ENCODE measurements at regions not wholly inside any gene's neighbourhood (a gene's known extent, or its start where the extent isn't known, plus 50 kb on each side); places are given as distances from the start of the nearest gene placed in this dataset.

DNA sequence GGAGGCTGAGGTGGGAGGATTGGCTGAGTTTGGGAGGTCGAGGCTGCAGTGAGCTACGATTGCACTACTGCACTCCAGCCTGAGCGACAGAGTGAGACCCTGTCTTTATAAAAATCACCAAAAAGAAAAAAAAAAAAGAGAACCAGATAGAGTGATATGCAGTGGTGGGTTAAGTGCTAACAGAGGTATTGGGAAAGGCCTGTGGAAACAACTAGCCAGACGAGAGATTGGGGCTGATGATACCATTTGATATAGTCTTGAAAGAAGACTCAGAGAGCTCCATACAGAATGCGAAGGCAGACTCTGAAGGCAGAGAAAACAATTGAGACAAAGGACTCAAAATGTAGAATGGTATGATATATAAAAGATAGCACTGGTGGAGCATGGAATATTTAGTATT lies 134.1 kb downstream of the CDC42EP3 start (continued):
- TF ChIP-seq, protein P1, sequence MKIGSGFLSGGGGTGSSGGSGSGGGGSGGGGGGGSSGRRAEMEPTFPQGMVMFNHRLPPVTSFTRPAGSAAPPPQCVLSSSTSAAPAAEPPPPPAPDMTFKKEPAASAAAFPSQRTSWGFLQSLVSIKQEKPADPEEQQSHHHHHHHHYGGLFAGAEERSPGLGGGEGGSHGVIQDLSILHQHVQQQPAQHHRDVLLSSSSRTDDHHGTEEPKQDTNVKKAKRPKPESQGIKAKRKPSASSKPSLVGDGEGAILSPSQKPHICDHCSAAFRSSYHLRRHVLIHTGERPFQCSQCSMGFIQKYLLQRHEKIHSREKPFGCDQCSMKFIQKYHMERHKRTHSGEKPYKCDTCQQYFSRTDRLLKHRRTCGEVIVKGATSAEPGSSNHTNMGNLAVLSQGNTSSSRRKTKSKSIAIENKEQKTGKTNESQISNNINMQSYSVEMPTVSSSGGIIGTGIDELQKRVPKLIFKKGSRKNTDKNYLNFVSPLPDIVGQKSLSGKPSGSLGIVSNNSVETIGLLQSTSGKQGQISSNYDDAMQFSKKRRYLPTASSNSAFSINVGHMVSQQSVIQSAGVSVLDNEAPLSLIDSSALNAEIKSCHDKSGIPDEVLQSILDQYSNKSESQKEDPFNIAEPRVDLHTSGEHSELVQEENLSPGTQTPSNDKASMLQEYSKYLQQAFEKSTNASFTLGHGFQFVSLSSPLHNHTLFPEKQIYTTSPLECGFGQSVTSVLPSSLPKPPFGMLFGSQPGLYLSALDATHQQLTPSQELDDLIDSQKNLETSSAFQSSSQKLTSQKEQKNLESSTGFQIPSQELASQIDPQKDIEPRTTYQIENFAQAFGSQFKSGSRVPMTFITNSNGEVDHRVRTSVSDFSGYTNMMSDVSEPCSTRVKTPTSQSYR (CRISPR knock-in tag; IDR thresholded peaks at IDR 0.05): no peak
- TF ChIP-seq ATF1 (CRISPR knock-in tag; IDR thresholded peaks at IDR 0.05) (no peak), GABPB1 (CRISPR knock-in tag; IDR thresholded peaks at IDR 0.05) (no peak), FOXP1 (CRISPR knock-in tag; IDR thresholded peaks at IDR 0.05; ENCODE audit: borderline replicate concordance) (no peak)
- TF ChIP-seq, protein P2, sequence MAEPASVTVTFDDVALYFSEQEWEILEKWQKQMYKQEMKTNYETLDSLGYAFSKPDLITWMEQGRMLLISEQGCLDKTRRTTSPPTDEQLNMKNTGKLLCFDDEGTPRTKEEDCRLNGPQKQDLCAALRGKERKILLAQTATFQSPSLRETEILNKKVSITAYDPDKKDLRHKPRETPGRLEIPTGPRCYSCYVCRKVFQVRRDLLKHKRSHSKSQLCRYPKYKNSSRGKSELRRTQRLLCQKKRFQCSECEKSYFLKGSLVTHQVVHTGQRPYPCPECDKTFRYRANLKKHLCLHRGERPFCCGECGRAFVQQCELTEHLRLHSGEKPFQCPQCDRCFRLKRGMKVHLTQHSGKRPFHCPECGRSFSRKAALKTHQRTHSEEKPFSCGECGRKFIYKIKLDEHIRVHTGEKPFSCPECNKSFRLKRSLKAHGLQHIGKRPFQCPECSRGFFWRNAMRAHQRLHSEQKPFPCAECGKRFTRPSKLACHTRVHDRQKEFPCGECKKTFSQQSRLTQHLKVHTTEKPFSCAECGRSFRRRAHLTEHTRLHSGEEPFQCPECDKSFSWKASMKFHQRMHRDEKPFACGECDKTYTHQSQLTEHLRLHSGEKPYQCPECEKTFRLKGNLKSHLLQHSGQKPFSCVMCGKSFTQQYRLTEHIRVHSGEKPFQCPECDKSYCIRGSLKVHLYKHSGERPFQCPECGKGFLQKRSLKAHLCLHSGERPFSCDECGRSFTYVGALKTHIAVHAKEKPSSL (CRISPR knock-in tag; conservative IDR thresholded peaks at IDR 0.05): no peak
- TF ChIP-seq, protein P3, sequence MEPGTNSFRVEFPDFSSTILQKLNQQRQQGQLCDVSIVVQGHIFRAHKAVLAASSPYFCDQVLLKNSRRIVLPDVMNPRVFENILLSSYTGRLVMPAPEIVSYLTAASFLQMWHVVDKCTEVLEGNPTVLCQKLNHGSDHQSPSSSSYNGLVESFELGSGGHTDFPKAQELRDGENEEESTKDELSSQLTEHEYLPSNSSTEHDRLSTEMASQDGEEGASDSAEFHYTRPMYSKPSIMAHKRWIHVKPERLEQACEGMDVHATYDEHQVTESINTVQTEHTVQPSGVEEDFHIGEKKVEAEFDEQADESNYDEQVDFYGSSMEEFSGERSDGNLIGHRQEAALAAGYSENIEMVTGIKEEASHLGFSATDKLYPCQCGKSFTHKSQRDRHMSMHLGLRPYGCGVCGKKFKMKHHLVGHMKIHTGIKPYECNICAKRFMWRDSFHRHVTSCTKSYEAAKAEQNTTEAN (CRISPR knock-in tag; IDR thresholded peaks at IDR 0.05): no peak
- TF ChIP-seq, protein P4, sequence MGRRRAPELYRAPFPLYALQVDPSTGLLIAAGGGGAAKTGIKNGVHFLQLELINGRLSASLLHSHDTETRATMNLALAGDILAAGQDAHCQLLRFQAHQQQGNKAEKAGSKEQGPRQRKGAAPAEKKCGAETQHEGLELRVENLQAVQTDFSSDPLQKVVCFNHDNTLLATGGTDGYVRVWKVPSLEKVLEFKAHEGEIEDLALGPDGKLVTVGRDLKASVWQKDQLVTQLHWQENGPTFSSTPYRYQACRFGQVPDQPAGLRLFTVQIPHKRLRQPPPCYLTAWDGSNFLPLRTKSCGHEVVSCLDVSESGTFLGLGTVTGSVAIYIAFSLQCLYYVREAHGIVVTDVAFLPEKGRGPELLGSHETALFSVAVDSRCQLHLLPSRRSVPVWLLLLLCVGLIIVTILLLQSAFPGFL (CRISPR knock-in tag; IDR thresholded peaks at IDR 0.05; ENCODE audit: borderline replicate concordance): no peak

DNA sequence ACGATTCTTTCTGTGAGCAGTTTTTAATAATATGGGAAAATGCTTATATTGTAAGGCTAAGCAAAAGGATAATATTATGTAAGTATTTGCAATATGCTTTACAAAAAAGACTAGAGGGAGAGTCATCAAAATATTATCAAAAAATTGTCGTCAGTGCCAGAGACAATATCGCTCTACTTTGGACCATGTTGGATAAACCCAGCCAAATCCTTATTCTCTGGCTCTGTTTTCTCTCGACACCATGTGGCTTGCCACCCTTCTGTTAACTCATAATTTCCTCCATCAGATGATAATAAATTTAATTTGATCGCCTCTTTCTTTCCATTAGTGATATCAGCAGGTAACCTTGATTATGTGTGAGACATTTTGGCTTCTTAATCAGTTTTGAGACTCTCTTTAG lies 129.9 kb downstream of the CDC42EP3 start:
- Mint-ChIP-seq H3K4me3 (no peak overlapping the region), H3K4me1 (peaks cover 8% of the 10 kb centered on the region), H3K36me3 (no peaks in the 10 kb centered on the region), H3K27me3 (ENCODE audit: low read depth) (no peaks in the 10 kb centered on the region), H3K27ac (no peak overlapping the region), H3K9me3 (peaks cover 9% of the 10 kb centered on the region)
- ATAC-seq: no peak
- no peak for DNase-seq (ENCODE audit: low spot score)
- POLR2A ChIA-PET: no interaction called here
- TF ChIP-seq SP1 (CRISPR knock-in tag; conservative IDR thresholded peaks at IDR 0.05) (no peak), TCF7 (CRISPR knock-in tag; IDR thresholded peaks at IDR 0.05; ENCODE audit: low read depth) (no peak), ZNF423 (CRISPR knock-in tag; IDR thresholded peaks at IDR 0.05) (no peak), ATF1 (CRISPR knock-in tag; IDR thresholded peaks at IDR 0.05) (no peak), TEAD1 (CRISPR knock-in tag; IDR thresholded peaks at IDR 0.05) (no peak), NR1H2 (CRISPR knock-in tag; IDR thresholded peaks at IDR 0.05) (no peak), SMAD3 (CRISPR knock-in tag; IDR thresholded peaks at IDR 0.05; ENCODE audit: borderline replicate concordance) (no peak)
- TF ChIP-seq, protein P5, sequence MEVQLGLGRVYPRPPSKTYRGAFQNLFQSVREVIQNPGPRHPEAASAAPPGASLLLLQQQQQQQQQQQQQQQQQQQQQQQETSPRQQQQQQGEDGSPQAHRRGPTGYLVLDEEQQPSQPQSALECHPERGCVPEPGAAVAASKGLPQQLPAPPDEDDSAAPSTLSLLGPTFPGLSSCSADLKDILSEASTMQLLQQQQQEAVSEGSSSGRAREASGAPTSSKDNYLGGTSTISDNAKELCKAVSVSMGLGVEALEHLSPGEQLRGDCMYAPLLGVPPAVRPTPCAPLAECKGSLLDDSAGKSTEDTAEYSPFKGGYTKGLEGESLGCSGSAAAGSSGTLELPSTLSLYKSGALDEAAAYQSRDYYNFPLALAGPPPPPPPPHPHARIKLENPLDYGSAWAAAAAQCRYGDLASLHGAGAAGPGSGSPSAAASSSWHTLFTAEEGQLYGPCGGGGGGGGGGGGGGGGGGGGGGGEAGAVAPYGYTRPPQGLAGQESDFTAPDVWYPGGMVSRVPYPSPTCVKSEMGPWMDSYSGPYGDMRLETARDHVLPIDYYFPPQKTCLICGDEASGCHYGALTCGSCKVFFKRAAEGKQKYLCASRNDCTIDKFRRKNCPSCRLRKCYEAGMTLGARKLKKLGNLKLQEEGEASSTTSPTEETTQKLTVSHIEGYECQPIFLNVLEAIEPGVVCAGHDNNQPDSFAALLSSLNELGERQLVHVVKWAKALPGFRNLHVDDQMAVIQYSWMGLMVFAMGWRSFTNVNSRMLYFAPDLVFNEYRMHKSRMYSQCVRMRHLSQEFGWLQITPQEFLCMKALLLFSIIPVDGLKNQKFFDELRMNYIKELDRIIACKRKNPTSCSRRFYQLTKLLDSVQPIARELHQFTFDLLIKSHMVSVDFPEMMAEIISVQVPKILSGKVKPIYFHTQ (CRISPR knock-in tag; IDR thresholded peaks at IDR 0.05): no peak
- TF ChIP-seq, protein P6, sequence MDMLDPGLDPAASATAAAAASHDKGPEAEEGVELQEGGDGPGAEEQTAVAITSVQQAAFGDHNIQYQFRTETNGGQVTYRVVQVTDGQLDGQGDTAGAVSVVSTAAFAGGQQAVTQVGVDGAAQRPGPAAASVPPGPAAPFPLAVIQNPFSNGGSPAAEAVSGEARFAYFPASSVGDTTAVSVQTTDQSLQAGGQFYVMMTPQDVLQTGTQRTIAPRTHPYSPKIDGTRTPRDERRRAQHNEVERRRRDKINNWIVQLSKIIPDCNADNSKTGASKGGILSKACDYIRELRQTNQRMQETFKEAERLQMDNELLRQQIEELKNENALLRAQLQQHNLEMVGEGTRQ (CRISPR knock-in tag; IDR thresholded peaks at IDR 0.05): no peak
- TF ChIP-seq, protein P7, sequence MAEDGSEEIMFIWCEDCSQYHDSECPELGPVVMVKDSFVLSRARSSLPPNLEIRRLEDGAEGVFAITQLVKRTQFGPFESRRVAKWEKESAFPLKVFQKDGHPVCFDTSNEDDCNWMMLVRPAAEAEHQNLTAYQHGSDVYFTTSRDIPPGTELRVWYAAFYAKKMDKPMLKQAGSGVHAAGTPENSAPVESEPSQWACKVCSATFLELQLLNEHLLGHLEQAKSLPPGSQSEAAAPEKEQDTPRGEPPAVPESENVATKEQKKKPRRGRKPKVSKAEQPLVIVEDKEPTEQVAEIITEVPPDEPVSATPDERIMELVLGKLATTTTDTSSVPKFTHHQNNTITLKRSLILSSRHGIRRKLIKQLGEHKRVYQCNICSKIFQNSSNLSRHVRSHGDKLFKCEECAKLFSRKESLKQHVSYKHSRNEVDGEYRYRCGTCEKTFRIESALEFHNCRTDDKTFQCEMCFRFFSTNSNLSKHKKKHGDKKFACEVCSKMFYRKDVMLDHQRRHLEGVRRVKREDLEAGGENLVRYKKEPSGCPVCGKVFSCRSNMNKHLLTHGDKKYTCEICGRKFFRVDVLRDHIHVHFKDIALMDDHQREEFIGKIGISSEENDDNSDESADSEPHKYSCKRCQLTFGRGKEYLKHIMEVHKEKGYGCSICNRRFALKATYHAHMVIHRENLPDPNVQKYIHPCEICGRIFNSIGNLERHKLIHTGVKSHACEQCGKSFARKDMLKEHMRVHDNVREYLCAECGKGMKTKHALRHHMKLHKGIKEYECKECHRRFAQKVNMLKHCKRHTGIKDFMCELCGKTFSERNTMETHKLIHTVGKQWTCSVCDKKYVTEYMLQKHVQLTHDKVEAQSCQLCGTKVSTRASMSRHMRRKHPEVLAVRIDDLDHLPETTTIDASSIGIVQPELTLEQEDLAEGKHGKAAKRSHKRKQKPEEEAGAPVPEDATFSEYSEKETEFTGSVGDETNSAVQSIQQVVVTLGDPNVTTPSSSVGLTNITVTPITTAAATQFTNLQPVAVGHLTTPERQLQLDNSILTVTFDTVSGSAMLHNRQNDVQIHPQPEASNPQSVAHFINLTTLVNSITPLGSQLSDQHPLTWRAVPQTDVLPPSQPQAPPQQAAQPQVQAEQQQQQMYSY (CRISPR knock-in tag; IDR thresholded peaks at IDR 0.05): no peak
- TF ChIP-seq, protein P8, sequence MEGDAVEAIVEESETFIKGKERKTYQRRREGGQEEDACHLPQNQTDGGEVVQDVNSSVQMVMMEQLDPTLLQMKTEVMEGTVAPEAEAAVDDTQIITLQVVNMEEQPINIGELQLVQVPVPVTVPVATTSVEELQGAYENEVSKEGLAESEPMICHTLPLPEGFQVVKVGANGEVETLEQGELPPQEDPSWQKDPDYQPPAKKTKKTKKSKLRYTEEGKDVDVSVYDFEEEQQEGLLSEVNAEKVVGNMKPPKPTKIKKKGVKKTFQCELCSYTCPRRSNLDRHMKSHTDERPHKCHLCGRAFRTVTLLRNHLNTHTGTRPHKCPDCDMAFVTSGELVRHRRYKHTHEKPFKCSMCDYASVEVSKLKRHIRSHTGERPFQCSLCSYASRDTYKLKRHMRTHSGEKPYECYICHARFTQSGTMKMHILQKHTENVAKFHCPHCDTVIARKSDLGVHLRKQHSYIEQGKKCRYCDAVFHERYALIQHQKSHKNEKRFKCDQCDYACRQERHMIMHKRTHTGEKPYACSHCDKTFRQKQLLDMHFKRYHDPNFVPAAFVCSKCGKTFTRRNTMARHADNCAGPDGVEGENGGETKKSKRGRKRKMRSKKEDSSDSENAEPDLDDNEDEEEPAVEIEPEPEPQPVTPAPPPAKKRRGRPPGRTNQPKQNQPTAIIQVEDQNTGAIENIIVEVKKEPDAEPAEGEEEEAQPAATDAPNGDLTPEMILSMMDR (IDR thresholded peaks at IDR 0.05): no peak
- CTCF ChIA-PET: no interaction called here

Measured in WTC11 (cell line).